GM18909 (cell line): ENCODE measurements at regions not wholly inside any gene's neighbourhood (a gene's known extent, or its start where the extent isn't known, plus 50 kb on each side); places are given as distances from the start of the nearest gene placed in this dataset.

ENCODE experiments used
- ATAC-seq: cut with Tn5 transposase; IDR thresholded peaks from one replicate; pipeline ENCODE4 v1.9.1; 2021; ENCODE audit warnings: mild to moderate bottlenecking; ENCODE audit not compliant: unreplicated experiment, poor library complexity

DNA sequence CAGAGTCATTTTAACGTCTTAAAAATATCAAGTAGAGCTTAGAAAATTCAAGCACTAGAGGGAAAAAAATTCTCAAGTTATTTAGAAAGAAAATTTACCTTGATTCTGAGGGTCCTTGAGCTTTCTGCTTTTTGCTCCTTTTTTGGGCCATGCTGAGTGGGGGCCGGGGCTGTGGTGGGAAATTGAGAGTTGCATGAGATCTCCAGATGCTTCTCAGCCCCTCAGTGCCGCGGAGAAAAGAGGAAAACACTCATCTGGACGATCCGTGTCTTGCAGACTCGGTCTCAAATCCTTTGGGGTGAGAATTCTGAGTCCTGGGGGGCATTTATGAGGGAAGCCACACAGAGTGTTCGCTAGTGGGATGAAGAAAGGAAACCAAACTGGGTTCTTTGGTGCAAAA, 700.8 kb downstream of the TBC1D22A start:
- ATAC-seq: no peak

DNA sequence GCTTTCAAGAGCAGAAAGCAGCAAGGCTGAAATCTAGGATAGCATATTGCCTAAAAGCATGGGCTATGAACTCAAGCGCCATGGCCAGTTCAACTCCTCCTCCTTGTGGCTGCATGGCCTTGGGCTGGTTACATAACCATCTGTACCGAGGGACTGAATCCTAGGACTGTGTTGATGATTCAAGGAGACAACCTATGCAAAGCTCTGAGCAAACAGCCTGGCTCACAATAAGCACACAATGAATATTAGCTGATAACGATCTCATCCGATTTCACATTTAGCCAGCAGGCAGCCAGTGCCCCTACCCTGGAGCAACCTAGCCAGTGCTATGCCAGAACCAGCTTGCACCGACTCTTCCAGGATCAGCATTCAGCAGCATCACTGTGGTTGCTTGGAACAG, 698.4 kb downstream of the TBC1D22A start:
- ATAC-seq: no peak

DNA sequence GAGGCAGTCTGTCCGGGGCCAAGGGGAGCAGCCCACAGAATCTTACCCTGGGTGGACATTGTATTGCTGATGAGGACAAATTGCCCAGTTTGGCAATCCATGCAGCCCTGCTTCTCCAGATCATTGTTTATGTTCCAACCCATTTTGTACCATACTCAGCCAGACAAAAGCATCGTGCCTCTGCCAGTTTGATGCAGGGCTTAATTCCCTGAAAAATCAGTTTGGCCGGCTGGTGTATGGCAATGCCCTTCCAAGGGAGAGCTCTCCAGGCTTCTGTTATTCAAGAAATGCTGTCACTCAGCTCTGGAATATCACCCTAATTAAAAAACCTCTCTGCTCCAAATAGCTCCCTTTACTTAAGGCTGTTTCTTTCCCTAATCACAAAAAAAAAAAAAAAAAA, 697.7 kb downstream of the TBC1D22A start:
- ATAC-seq: no peak

DNA sequence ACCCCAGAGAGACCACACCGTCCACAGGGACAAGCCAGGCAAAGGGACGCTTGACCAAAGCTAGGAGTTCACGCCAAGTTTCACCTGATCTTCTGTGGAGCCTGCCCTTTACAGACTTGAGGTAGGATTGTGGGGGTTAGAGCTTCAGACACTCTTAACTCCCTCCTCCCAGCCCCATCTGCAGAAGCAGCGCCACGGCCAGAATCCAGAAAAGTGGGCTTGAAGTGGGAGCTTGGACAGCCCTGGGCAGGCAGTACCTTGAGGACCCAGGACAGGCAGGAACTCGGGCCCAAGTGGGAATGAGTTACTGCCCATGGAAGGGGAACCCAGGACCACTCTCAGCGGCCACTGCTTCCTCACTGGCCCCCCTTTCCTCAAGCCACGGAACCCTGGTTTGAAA, 695.9 kb downstream of the TBC1D22A start:
- ATAC-seq: no peak

DNA sequence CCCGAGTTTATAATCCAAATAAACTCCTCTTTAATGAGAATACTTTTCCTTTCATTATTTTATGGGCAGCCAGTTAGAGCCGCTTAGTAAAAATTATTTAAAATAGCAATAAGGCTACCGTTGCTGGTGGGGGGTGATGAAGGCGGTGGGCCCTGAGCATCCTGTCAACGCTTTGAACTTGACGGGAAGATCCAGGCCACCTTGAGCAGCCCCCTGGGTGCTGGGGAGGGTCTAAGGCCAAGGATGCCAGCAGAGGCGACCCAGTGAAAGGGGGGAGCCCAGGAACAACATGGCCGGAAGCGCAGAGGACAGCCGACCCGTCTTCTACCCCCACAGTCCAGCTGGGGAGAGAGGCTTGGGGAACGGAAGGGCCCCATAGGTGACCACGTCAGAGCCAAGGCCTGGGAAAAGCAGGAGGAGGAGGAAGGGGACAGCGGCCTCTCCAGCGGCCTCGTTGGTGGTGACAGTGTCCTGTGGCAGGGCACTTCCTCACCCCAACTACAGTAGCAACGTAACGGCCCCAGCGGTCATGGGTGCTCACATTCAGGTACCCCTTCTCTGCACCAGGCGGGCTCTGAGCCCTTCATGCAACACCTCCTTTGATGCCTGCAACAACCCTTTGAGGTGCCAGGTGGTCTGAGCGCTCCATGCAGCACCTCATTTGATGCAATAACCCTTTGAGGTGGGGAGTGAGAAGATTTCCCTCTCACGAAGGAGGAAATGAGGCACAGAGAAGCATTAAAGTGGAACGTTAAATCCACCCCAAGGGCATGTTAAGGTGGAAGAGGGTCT, 695.3 kb downstream of the TBC1D22A start:
- ATAC-seq: no peak

DNA sequence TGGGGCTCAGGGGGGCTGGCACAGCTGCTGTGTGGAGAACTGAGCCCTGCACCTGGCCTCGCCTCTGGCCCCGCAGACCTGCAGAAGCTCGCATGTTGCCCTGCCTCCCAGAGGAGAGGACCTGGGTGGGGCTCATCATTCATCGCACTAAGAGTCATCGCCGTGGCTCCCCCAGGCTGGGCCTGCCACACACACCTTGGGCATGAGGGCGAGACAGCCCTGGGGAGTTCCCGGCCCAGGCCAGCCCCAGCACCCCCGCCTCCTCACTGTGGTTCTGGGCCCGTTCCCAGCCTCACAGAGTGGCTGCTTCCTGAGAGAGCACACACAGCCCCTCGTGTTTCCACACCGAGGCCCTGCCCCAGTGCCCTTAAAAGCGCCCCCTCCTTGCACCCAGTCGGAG, 694.6 kb downstream of the TBC1D22A start:
- no peak for ATAC-seq

DNA sequence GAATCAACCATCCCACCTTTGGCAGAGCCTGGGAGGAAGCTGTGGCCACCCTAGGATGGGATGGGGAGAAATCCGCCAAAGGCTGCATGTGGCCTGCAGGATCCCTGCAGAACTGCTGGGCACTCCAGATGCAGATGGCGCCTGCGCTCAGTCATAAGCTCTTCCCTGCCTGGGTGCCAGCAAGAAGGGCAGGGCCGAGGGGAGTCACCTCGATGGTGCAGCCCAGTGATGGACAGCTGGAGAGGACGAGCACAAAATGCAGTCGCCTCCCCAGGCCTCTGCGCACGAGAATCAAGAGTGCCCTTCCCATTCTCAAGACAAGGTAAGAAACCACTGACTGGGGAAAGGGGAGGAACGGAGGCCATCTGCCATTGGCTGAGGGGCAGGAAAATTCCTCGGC, 693.6 kb downstream of the TBC1D22A start:
- no peak for ATAC-seq

DNA sequence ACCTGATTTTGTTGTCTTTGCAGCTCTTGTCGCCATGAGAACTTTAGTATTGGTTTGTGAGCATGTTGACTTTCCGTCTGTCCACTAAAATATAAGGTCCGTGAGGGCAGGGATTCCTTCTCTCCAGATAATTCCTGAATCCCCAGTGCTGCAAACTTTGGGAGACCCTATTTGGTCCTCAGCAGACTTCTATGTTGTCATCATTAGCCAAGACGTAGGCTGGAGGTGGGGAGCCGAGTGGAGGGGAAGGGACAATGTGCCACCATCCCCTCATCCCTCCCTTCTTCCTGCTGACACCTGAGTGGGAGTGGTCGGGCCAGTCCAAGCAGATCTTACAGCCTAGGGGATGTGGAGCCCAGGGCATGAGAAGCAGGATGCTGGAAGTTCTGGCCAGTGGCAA, 690.6 kb downstream of the TBC1D22A start:
- no peak for ATAC-seq

DNA sequence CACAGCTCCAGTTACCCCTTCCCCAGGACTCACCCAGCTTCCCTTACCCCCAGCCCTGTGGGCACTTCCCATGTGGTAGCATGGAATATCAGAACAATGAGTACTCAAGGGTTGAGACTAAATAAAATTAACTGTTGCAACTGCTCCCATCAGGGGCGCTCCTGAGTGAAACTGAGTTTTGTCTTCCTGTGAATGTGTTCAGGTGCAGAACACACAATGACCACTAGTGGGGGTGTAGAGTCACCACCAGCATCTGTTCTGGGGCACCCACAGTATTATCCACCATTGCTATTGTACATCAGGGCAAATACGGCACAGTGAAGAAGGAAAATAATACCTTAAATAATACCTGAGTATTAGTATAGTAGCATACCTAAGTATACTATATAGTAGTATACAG, 689.7 kb downstream of the TBC1D22A start:
- no peak for ATAC-seq

DNA sequence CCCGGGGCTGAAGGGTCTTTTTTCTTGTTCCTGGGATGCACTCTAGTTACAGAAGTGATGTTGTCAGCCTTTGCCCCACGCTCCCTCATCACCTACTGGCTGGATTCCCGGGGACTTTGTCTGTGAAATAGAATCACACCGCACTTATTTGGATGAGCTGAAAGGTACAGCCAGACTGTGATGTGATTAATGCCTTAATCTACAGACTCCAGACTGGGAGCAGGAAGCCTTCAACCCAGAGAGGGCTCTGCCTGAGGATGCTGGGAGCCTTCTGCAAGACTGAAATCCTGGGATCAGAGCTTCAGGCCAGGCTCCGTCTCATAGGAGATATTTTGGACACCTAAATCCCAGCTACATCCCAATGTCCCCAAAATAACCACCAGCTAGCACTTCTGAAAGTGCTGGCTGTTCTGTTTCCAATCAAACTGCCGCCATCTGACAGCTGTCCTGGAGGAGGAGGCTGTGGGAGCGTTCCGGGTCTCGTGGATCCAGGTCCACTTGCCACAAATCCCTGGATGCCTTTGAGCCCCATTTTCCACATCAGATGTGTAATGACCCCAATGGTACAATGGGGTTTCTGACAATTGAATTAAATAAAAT, 688.5 kb downstream of the TBC1D22A start:
- ATAC-seq: no peak

DNA sequence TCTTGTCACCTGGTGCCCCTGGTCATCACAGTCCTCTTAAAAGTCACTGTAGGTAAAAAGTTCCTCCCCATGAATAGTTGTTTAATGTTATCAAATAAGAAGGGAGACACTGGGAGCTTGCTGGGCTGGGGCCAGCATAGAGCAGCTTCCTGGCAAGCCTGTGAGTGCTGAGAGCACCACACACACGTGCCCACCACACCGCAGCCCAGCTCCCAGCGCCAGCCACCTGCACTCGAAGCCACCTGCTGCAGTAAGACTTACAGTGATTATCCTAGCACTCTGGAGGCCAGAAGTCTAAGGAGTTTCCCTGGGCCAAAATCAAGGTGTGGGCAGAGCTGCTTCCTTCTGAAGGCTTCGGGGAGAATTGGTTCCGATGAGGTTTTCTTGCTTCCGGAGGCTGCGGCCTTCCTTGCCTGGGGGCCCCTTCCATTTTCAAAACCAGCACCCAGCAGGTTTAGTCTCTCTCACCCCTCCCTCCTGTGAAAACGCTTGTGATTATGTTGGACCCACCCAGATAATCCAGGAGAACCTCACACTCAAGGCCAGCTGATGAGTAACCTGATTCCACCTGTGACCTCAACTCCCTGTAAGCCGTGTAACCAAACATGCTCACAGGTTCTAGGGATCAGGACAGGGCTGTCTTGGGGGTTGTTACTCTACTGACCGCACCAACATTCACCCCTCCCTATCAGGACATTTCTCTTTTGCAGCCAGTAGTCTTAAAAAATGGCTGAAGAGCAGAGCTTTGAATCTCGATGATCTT, 687.2 kb downstream of the TBC1D22A start:
- no peak for ATAC-seq

DNA sequence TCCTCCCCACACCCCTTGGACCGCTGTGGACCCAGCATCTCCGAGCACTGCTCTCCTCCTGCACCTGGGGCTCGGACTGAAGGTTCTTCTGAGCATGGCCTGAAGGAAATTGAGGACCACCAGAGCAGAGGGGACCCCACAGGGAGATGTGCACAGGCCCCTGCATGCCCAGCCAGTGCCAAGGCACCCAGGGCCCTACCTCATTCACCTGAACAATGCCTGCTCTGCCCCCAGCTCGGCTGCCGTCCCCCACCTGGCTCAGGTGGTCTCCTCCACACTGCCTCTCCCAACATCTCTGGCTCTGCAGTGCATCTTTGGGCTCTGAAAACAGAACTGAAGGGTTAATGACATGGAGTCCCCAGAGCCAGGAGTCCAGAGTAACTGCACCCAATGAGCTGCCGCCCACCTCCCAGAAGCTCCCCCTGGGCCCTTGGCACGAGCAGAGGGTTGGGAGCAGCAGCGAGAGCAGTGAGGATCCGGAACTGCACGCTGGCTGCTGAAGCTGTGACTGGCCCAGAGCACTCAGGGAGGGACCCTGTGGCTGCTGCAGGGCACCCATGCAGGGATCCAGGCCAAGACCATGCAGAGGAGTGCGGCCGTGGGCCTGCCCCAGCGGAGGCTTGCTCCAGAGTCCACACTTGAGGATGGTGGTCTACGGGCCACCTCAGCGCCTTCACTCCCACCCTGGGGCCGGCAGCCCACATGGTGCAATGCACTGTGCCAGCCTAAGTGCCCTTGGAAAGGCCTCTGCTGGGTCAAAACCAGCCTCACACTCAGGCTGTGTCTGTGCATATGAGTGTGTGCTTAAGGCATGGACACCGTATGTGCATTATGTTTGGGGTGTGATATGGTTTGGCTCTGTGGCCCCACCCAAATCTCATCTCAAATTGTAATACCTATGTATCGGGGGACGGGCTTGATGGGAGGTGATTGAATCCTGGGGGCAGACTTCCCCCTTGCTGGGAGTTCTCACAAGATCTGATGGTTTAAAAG, 686.1 kb downstream of the TBC1D22A start:
- no peak for ATAC-seq

DNA sequence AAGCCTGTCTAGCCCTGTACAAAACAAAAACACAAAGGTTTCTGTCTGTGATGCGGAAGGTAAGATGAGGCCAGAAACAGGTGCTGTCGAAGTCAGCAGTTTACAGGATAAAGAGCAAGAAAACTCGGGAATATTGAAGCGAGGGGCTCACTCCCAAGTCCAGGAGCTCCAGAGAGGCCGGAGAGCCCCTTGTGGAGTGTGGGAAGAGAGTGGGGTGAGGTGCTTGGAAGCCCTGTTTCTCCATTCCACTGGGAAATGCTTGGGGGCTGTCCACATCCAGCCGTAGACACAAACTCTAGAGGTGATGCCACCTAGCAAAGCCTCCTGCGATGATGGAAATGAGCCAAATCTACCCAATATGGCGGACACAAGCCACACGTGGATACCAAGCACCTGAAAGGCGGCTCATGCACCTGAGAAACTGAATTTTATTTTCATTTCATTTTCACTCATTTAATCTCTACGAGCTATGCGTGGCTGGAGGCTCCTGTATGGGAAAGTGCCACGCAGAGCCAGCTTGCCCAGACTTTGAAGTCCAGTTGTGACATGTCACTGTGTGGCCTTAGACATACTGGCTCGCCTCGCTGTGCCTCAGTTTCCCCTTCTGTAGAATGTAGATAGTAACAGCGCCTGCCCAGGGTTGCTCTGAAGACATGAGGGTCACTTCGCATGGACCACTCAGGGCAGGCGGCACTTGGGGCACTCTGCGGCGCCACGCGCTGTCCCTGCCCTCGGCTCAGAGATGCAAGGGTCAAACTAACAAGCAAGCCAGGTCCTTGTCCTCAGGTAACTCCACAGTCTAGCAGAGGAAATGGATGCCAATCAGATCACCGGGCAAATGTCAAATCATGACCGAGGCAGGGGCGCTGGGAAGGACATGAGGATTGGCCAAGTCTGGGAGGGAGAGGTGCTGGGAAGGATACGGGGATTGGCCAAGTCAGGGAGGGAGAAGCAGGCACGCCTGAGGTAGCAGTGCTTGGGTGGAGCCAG, 684.7 kb downstream of the TBC1D22A start:
- no peak for ATAC-seq

DNA sequence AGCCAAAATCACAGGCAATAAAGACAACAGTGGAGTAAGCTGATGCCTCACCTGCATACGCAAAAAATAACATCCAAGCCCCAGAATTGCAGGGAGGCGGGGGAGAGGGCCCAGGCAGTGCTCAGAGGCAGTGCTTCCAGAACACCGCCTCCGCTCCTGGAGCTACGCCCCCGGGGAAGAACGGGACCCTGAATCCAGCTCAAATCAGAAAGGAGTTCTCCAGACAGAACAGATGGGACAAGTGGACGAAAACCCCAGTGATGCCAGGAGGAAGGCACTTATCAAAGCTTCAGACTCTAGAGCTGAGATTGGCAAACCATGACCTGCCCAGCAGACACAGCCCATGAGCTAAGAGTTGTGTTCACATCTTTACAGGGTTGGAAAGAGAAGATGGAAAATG, 683.9 kb downstream of the TBC1D22A start:
- no peak for ATAC-seq

DNA sequence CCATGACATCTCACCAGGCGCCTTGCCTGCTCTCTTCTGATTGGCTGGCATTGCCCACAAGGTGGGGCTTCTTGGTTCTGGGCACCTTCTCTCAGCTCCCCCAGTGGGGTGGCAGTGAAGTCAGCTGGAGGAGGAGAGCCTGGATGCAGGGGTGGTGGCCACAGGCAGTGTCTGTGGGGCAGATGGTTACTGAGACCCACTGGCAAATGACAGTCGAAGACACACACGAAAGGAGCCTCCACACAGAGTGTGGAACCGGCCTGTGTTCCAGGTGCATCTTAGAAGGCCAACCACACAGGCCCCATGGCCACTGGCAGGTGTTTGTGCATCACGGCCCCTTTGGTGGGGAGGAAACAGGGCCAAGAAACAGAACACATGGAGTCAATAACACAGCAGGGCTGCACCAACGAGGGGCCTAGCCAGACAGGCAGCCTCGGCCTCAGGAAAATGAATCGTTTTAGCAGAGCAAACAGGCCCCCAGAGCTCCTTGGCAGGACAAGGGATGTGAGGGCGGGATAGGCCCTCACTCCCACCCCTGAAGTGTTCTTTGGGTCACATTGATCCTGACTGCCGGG, 683.4 kb downstream of the TBC1D22A start:
- no peak for ATAC-seq

DNA sequence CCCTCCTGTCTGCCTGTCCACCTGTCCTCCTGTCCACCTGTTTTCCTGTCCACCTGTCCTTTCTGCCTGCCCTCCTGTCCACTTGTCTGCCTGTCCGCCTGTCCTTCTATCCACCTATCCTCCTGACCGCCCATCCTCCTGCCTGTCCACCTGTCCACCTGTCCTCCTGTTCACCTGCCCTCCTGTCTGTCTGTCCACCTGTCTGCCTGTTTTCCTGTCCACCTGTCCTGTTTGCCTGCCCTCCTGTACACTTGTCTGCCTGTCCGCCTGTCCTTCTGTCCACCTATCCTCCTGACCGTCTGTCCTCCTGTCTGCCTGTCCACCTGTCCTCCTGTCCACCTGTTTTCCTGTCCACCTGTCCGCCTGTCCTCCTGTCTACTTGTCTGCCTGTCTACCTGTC, 682.8 kb downstream of the TBC1D22A start:
- no peak for ATAC-seq

DNA sequence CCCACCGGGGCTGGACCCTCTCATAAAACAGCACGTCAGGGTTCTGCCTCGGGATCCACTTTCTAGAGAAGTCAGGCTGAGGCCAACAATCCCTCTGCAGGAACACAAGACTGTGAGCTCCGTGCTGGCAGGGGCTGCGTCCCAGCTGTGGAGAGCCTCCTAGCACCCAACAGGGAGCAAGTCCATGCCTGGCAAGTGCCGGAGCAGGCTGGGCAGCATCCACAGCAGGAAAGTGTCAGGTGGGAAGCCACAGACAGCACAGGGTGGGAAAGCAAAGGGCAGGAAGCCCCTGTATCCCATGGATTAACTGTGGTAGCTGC, 682.3 kb downstream of the TBC1D22A start:
- no peak for ATAC-seq

DNA sequence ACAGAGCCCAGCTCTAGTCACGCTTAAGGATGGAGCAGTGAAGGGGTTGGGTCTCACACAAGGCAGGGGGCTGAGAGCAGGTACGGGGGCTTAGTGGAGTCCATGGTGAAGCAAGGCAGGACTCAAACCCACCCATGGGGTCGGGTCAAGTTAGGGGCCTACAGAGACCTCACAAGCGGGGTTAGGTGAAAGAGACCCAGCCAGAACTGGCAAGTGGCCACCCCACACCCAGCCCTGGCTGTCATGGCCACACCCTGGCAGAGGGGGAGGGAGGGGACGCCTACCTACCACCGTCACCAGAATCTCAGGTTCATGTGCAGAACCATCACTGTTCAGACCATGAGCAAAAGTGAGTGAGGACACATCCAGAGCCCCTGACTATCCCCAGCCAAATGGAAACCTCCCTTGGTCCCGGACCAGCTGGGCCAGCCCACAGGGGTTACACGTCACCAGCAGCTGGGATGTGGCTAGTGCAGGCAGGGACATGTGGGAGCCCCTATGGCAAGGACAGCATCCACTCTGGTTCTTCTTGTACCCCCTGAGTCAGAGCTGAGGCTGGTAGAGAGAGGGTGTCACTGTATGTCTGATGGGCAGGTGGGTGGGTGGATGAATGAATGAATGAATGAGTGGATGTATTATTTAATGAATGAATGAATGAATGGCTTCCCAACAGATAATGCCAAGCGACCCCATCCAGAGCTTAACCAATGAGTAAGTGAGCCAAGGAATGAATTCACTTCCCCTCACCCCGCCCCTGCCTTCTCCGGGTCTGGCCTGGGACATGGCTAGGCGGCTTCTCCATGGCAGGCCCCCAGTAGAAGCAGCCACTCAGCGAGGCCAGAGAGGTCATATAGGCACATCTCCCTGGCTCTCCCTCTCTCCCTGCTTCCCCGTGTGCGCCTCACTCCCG, 681.6 kb downstream of the TBC1D22A start:
- no peak for ATAC-seq
